Activated CD4-positive, alpha-beta T cell treated with anti-CD3 and anti-CD28 coated beads, Interleukin-10, Interleukin-2, amounts not matched to agents 100 ng/mL and 50 ng/mL, durations not matched to agents 16 hours and 8 hours (primary cell): ENCODE measurements at regions not wholly inside any gene's neighbourhood (a gene's known extent, or its start where the extent isn't known, plus 50 kb on each side); places are given as distances from the start of the nearest gene placed in this dataset.
"Not testable (repeated sequence)": the region's sequence is repeated elsewhere in the genome, so short reads cannot be mapped to it uniquely, and the experiment has no call there.

Experiments
- DNase-seq: peaks from one replicate; pipeline ENCODE4 v3.0.0-alpha.2; 2020

- no peak for DNase-seq
Measured at GRCh38 chr9:129561594-129562281, 59.2 kb downstream of the C9orf50 start.

GRCh38 chr9:129560881-129561306 lies 60.0 kb downstream of the C9orf50 start:
- no peak for DNase-seq

GRCh38 chr9:129559506-129559881 lies 61.4 kb downstream of the C9orf50 start:
- no peak for DNase-seq

- DNase-seq, result no peak
Measured at GRCh38 chr9:129558551-129559505, 62.1 kb downstream of the C9orf50 start.

- DNase-seq, result no peak
Measured at GRCh38 chr9:129558063-129558550, 62.8 kb downstream of the C9orf50 start.

GRCh38 chr9:129557192-129558036 lies 63.5 kb downstream of the C9orf50 start:
- DNase-seq, result no peak

- DNase-seq, result no peak
Measured at GRCh38 chr9:129556491-129557191, 64.3 kb downstream of the C9orf50 start.

- DNase-seq, result no peak
Measured at GRCh38 chr9:129555512-129556215, 65.2 kb downstream of the C9orf50 start.

- DNase-seq, result no peak
Measured at GRCh38 chr9:129554649-129555048, 66.3 kb downstream of the C9orf50 start.

- DNase-seq, result no peak
Measured at GRCh38 chr9:129553277-129553676, 67.6 kb downstream of the C9orf50 start.

- DNase-seq, result no peak
Measured at GRCh38 chr9:129552064-129552463, 68.8 kb downstream of the C9orf50 start.

- no peak for DNase-seq
Measured at GRCh38 chr9:129551393-129551973, 69.4 kb downstream of the C9orf50 start.

GRCh38 chr9:129550977-129551376 lies 69.9 kb downstream of the C9orf50 start:
- not testable (repeated sequence) for DNase-seq

- no peak for DNase-seq
Measured at GRCh38 chr9:129550199-129550839, 70.6 kb downstream of the C9orf50 start.

GRCh38 chr9:129549684-129550083 lies 71.2 kb downstream of the C9orf50 start:
- DNase-seq, result no peak

- DNase-seq, result no peak
Measured at GRCh38 chr9:129549139-129549538, 71.8 kb downstream of the C9orf50 start.

- no peak for DNase-seq
Measured at GRCh38 chr9:129548571-129549135, 72.2 kb downstream of the C9orf50 start.

GRCh38 chr9:129547869-129548570 lies 72.9 kb downstream of the C9orf50 start:
- DNase-seq, result no peak

- no peak for DNase-seq
Measured at GRCh38 chr9:129547063-129547462, 73.8 kb downstream of the C9orf50 start.

- not testable (repeated sequence) for DNase-seq
Measured at GRCh38 chr9:129545876-129546275, 75.0 kb downstream of the C9orf50 start.
